ENCODE measurements at regions not wholly inside any gene's neighbourhood (a gene's known extent, or its start where the extent isn't known, plus 50 kb on each side); places are given as distances from the start of the nearest gene placed in this dataset.

DNA sequence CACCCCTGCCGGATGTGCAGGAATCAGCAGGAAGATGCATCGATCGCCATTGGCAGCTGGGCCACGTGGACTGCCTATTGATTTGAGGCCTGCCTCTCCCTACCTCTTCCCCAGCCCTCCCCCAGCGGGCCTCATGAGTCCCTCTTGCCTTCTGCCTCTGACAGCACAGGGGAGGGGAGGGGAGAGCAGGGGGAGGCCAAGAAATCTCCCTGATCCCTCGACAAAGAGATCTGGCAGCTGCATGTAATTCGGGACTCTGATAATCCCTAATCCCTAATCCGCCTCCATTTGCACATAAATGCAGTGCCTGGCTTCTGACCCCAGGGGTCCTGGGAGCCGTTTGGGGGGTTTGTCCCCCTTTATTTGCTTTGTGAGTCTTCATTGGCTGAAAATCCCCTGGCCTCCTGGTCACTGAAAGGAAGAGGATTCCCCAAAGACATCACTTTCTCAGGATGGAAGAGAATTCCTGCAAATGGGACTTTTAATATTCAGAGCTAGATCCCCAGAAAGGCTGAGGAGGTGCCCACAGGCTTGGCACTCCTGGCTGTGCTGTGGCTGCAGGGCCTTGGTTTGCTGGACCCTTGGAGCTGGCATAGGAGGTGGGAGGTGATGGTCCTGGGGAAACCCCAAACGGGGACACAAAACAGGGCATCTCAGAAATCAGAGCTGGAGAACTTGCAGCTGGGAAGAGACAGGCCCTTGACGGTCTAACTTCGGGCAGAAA, 239.4 kb upstream of the POU3F1 start:
- Mint-ChIP-seq H3K4me3 (no peak overlapping the region), H3K27me3 (ENCODE audit: low read depth) (peaks cover 10% of the 10 kb centered on the region), H3K9me3 (no peaks in the 10 kb centered on the region), H3K36me3 (ENCODE audit: insufficient read depth in 1 of 3, low read depth in 3 of 3) (peaks cover 0 to 11% (median 0%) of the 10 kb centered on the region in 3 experiments; a peak in 3 of 7 replicates), H3K4me1 (peaks cover 42 to 50% of the 10 kb centered on the region in 2 experiments), H3K27ac (peak overlapping the region; percentile 72 to 93 (median 91); a peak in 6 of 7 replicates)
- Histone ChIP-seq H4K8ac (replicated peaks; ENCODE audit: insufficient read length, low read depth, low read length) (no peak overlapping the region), H4K20me1 (ENCODE audit: control insufficient read depth, insufficient read depth, insufficient read length) (no peaks in the 10 kb centered on the region), H4K91ac (ENCODE audit: insufficient read length, low read depth, low read length) (no peak overlapping the region), H2AFZ (ENCODE audit: low read length) (no peak overlapping the region), H3K79me2 (ENCODE audit: insufficient read depth, low read length) (no peaks in the 10 kb centered on the region), H3K14ac (ENCODE audit: insufficient read depth, low read length) (no peak overlapping the region), H3K4me2 (ENCODE audit: insufficient read depth, insufficient read length, low read length) (no peak overlapping the region), H2BK120ac (ENCODE audit: low read depth, low read length, poor library complexity, severe bottlenecking) (no peak overlapping the region), H3K27ac (ENCODE audit: insufficient read length, low read depth, low read length) (no peak overlapping the region), H3K9ac (ENCODE audit: extremely low read depth, insufficient read length, low read length) (no peak overlapping the region), H2BK20ac (ENCODE audit: low read depth, low read length, poor library complexity, severe bottlenecking) (no peak overlapping the region), H3K56ac (ENCODE audit: insufficient read length, low read depth, low read length) (no peak overlapping the region), H3K4me1 (ENCODE audit: insufficient read depth, low read length) (no peaks in the 10 kb centered on the region), H2BK12ac (ENCODE audit: insufficient read length, low read depth, low read length) (no peak overlapping the region), H3K4ac (ENCODE audit: low read depth, low read length) (no peak overlapping the region), H3K23me2 (ENCODE audit: insufficient read length, low read depth, low read length, poor library complexity, severe bottlenecking) (no peaks in the 10 kb centered on the region), H2AK5ac (ENCODE audit: insufficient read length, low read length) (no peak overlapping the region), H3K79me1 (ENCODE audit: insufficient read depth, low read depth, low read length, poor library complexity, severe bottlenecking) (no peaks in the 10 kb centered on the region), H2BK15ac (ENCODE audit: low read depth, low read length) (no peak overlapping the region), H4K5ac (ENCODE audit: insufficient read length, low read depth, low read length) (no peak overlapping the region), H3K18ac (ENCODE audit: insufficient read length, low read depth, low read length) (no peak overlapping the region), H3T11ph (ENCODE audit: low read length) (no peak overlapping the region), H2BK5ac (ENCODE audit: insufficient read length, low read length) (no peak overlapping the region), H3K23ac (ENCODE audit: insufficient read length, low read depth, low read length) (no peak overlapping the region), H3K9me3 (ENCODE audit: control insufficient read depth, low read depth, low read length) (no peaks in the 10 kb centered on the region), H3K27me3 (ENCODE audit: insufficient read depth, low read length) (no peaks in the 10 kb centered on the region)
- no peak for DNase-seq
- TF ChIP-seq, protein P1, sequence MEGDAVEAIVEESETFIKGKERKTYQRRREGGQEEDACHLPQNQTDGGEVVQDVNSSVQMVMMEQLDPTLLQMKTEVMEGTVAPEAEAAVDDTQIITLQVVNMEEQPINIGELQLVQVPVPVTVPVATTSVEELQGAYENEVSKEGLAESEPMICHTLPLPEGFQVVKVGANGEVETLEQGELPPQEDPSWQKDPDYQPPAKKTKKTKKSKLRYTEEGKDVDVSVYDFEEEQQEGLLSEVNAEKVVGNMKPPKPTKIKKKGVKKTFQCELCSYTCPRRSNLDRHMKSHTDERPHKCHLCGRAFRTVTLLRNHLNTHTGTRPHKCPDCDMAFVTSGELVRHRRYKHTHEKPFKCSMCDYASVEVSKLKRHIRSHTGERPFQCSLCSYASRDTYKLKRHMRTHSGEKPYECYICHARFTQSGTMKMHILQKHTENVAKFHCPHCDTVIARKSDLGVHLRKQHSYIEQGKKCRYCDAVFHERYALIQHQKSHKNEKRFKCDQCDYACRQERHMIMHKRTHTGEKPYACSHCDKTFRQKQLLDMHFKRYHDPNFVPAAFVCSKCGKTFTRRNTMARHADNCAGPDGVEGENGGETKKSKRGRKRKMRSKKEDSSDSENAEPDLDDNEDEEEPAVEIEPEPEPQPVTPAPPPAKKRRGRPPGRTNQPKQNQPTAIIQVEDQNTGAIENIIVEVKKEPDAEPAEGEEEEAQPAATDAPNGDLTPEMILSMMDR (conservative IDR thresholded peaks at IDR 0.05), result no peak
- WGBS (ENCODE audit: extremely low coverage, insufficient read length, low lambda C conversion rate), result no CpG with 5 or more reads among the region's 12 CpGs

All from H9 (cell line).